ENCODE measurements at regions not wholly inside any gene's neighbourhood (a gene's known extent, or its start where the extent isn't known, plus 50 kb on each side); places are given as distances from the start of the nearest gene placed in this dataset.

- TF ChIP-seq CTCF (IDR thresholded peaks at IDR 0.05) (no peak), POLR2A (IDR thresholded peaks at IDR 0.05) (no peak)
Measured at GRCh38 chr20:63123331-63123741, 92.6 kb downstream of the YTHDF1 start.
